HG02798 (cell line): ENCODE measurements at regions not wholly inside any gene's neighbourhood (a gene's known extent, or its start where the extent isn't known, plus 50 kb on each side); places are given as distances from the start of the nearest gene placed in this dataset.

Experiments used
- ATAC-seq: cut with Tn5 transposase; IDR thresholded peaks from one replicate; pipeline ENCODE4 v1.9.1; 2021; ENCODE audit warnings: mild to moderate bottlenecking; ENCODE audit not compliant: unreplicated experiment, poor library complexity

GRCh38 chr6:142500250-142500786, 198.5 kb downstream of the ADGRG6 start:
- ATAC-seq = no peak

- no peak for ATAC-seq
Measured at GRCh38 chr6:142501795-142502194, 200.0 kb downstream of the ADGRG6 start.

- ATAC-seq = no peak
Measured at GRCh38 chr6:142507065-142507464, 205.3 kb downstream of the ADGRG6 start.

GRCh38 chr6:142510211-142510610, 208.4 kb downstream of the ADGRG6 start:
- no peak for ATAC-seq

GRCh38 chr6:142518126-142518525, 216.3 kb downstream of the ADGRG6 start:
- no peak for ATAC-seq

- no peak for ATAC-seq
Measured at GRCh38 chr6:142518761-142519160, 217.0 kb downstream of the ADGRG6 start.

GRCh38 chr6:142521791-142522190, 220.0 kb downstream of the ADGRG6 start:
- no peak for ATAC-seq

GRCh38 chr6:142523515-142524375, 221.9 kb downstream of the ADGRG6 start:
- no peak for ATAC-seq

- no peak for ATAC-seq
Measured at GRCh38 chr6:142530566-142530965, 228.8 kb downstream of the ADGRG6 start.

GRCh38 chr6:142531727-142532126, 229.9 kb downstream of the ADGRG6 start:
- ATAC-seq = no peak

- ATAC-seq = no peak
Measured at GRCh38 chr6:142534076-142534475, 232.3 kb downstream of the ADGRG6 start.

GRCh38 chr6:142534484-142534883, 232.7 kb downstream of the ADGRG6 start:
- ATAC-seq = no peak

GRCh38 chr6:142537612-142538478, 236.0 kb downstream of the ADGRG6 start:
- no peak for ATAC-seq

- no peak for ATAC-seq
Measured at GRCh38 chr6:142542704-142543233, 241.0 kb downstream of the ADGRG6 start.

GRCh38 chr6:142543606-142544005, 241.8 kb downstream of the ADGRG6 start:
- no peak for ATAC-seq

- ATAC-seq = no peak
Measured at GRCh38 chr6:142544199-142544838, 242.5 kb downstream of the ADGRG6 start.

GRCh38 chr6:142545147-142545546, 243.3 kb downstream of the ADGRG6 start:
- ATAC-seq = no peak

GRCh38 chr6:142548566-142548965, 246.8 kb downstream of the ADGRG6 start:
- ATAC-seq = no peak

GRCh38 chr6:142550310-142551063, 248.7 kb downstream of the ADGRG6 start:
- no peak for ATAC-seq
